Thyroid gland (tissue), 4 donors: ENCODE measurements at regions not wholly inside any gene's neighbourhood (a gene's known extent, or its start where the extent isn't known, plus 50 kb on each side); places are given as distances from the start of the nearest gene placed in this dataset.

Experiments used
- DNase-seq, 2 donors: peaks; one replicate each; pipeline ENCODE4 v3.0.0-alpha.2; 2019
- H3K27ac ChIP-seq, 3 donors: fragments of 200-600 bp; sonication (generic); 1 replicate in 2 of 3; 2 replicates in 1 of 3; pipeline ENCODE4 v1.5.1; 2016 to 2019; ENCODE audit warnings: mild to moderate bottlenecking in 1 of 3, moderate library complexity in 1 of 3
- H3K27me3 ChIP-seq: fragments of 200-600 bp; sonication (generic); one replicate; pipeline ENCODE4 v1.5.1; 2019
- H3K36me3 ChIP-seq, 2 donors: fragments of 200-600 bp; sonication (generic); one replicate each; pipeline ENCODE4 v1.5.1; 2016 to 2019
- H3K4me1 ChIP-seq, 2 donors: fragments of 200-600 bp; sonication (generic); one replicate each; pipeline ENCODE4 v1.5.1; 2017 to 2019
- H3K4me3 ChIP-seq, 3 donors: fragments of 200-600 bp; sonication (generic); replicated peaks in 1 of 3; 1 replicate in 2 of 3; 2 replicates in 1 of 3; pipeline ENCODE4 v1.5.1; 2016; ENCODE audit warnings: mild to moderate bottlenecking in 1 of 3
- H3K9me3 ChIP-seq: fragments of 200-600 bp; sonication (generic); one replicate; pipeline ENCODE4 v1.5.1; 2017
- POLR2A ChIP-seq, 2 donors: fragments of 450-650 bp; IDR thresholded peaks; one replicate each; pipeline ENCODE4 v1.6.1; 2017; ENCODE audit warnings: antibody characterized with exemption in 2 of 2, mild to moderate bottlenecking in 2 of 2, moderate library complexity in 1 of 2
- WGBS, 2 donors: methylation state at CpG; one replicate each; pipeline ENCODE4 v1.1.5; 2017; 5-methylcytosine and 5-hydroxymethylcytosine counted together
- intact Hi-C: fragments of 100-400 bp; cut with DNase I; formaldehyde crosslinking; loops from one replicate; pipeline ENCODE4 v1.15.1; 2023
- TF ChIP-seq, protein P1 (sequence below), 6 experiments: fragments of 200-600 bp in 3 of 6; fragments of 450-650 bp in 3 of 6; sonication (generic) in 3 of 6; IDR thresholded peaks; one replicate each; pipeline ENCODE4 v1.5.1; 2016 to 2019; ENCODE audit warnings: antibody characterized with exemption in 6 of 6, mild to moderate bottlenecking in 2 of 6, inconsistent platforms in 1 of 6, moderate library complexity in 1 of 6

DNA sequence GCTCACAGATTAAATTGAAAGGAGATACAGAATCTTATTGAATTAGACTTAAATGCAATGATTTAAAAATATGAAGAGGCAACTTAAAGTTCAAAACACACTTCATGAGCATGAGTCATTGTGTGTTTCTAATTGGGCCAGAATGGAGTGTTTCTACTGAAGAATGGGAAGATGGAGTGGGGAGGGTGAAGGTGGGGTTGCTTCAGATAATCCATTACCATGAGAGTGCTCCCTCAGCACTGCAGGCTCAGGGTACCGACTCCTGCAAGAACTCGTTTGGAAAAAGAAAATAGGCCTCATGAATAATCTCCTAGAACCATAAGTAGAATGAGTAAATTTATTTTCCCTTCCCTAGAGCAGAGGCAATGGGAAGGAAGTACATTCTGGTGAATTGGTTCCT lies 372.8 kb downstream of the TOX3 start:
- no peak overlapping the region for H3K27ac ChIP-seq
- 75 to 86% methylated on average over 2 of the region's 2 CpGs for WGBS, 2 donors

GRCh38 chr16:52171481-52171880 lies 375.5 kb downstream of the TOX3 start:
- TF ChIP-seq POLR2A (IDR thresholded peaks at IDR 0.05), result no peak
- TF ChIP-seq, protein P1, sequence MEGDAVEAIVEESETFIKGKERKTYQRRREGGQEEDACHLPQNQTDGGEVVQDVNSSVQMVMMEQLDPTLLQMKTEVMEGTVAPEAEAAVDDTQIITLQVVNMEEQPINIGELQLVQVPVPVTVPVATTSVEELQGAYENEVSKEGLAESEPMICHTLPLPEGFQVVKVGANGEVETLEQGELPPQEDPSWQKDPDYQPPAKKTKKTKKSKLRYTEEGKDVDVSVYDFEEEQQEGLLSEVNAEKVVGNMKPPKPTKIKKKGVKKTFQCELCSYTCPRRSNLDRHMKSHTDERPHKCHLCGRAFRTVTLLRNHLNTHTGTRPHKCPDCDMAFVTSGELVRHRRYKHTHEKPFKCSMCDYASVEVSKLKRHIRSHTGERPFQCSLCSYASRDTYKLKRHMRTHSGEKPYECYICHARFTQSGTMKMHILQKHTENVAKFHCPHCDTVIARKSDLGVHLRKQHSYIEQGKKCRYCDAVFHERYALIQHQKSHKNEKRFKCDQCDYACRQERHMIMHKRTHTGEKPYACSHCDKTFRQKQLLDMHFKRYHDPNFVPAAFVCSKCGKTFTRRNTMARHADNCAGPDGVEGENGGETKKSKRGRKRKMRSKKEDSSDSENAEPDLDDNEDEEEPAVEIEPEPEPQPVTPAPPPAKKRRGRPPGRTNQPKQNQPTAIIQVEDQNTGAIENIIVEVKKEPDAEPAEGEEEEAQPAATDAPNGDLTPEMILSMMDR (IDR thresholded peaks at IDR 0.05), result no peak
- no peak overlapping the region for H3K4me3 ChIP-seq

More for the DNA sequence above, 372.8 kb downstream of the TOX3 start:
- Histone ChIP-seq H3K27me3 (no peaks in the 10 kb centered on the region), H3K9me3 (no peaks in the 10 kb centered on the region), H3K4me3 (no peak overlapping the region), H3K36me3 (no peaks in the 10 kb centered on the region), H3K4me1 (no peaks in the 10 kb centered on the region)
- DNase-seq, result no peak
- intact Hi-C loops, result no loop called here
- no peak for TF ChIP-seq POLR2A (IDR thresholded peaks at IDR 0.05)
- TF ChIP-seq, protein P1 (IDR thresholded peaks at IDR 0.05), result no peak

GRCh38 chr16:52167328-52167727 lies 379.6 kb downstream of the TOX3 start:
- H3K27me3 ChIP-seq, result no peaks in the 10 kb centered on the region
- no peak overlapping the region for H3K27ac ChIP-seq
- 57 to 96% methylated on average over 1 of the region's 1 CpG for WGBS, 2 donors
- no peaks in the 10 kb centered on the region for H3K9me3 ChIP-seq
- DNase-seq, result no peak
- H3K36me3 ChIP-seq, result no peaks in the 10 kb centered on the region
- no peak overlapping the region for H3K4me3 ChIP-seq
- no peaks in the 10 kb centered on the region for H3K4me1 ChIP-seq
- intact Hi-C loops, result no loop called here
- TF ChIP-seq, protein P1 (IDR thresholded peaks at IDR 0.05), result no peak
- TF ChIP-seq POLR2A (IDR thresholded peaks at IDR 0.05), result no peak

More at GRCh38 chr16:52171481-52171880, 375.5 kb downstream of the TOX3 start:
- Histone ChIP-seq H3K9me3 (no peaks in the 10 kb centered on the region), H3K27me3 (no peaks in the 10 kb centered on the region), H3K4me1 (no peaks in the 10 kb centered on the region), H3K36me3 (no peaks in the 10 kb centered on the region), H3K27ac (no peak overlapping the region)
- intact Hi-C loops, result no loop called here
- no peak for DNase-seq

- no peak for DNase-seq
- TF ChIP-seq, protein P1 (IDR thresholded peaks at IDR 0.05), result no peak
- TF ChIP-seq POLR2A (IDR thresholded peaks at IDR 0.05), result no peak
- 84 to 85% methylated on average over 8 of the region's 8 CpGs for WGBS, 2 donors
Measured at GRCh38 chr16:52165961-52166360, 381.0 kb downstream of the TOX3 start.

DNA sequence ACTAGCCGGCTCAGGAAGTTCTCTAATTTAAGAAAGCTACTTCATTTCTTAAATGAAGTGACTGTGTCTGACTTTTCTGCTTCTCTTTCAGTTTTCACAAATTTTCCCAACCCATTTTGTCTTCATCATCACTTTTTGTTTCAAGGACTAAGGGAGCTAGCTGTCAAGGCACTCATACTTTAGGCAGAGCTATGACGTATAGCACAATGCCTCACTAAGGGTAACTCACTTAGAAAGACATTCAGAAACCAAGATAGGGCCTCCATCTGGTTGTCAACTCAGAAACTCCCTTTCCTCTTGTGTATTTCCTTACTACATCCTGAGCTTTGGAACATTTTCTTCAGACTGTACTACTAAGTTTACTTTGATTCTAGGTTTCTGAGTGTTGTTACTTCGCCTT lies 397.9 kb downstream of the TOX3 start:
- no peaks in the 10 kb centered on the region for H3K9me3 ChIP-seq
- H3K4me3 ChIP-seq, result no peak overlapping the region
- H3K4me1 ChIP-seq, result no peaks in the 10 kb centered on the region
- 76 to 81% methylated on average over 3 of the region's 3 CpGs for WGBS, 2 donors
- H3K27me3 ChIP-seq, result no peaks in the 10 kb centered on the region
- no peak overlapping the region for H3K27ac ChIP-seq
- intact Hi-C loops, result no loop called here
- H3K36me3 ChIP-seq, result no peaks in the 10 kb centered on the region
- TF ChIP-seq, protein P1 (IDR thresholded peaks at IDR 0.05), result no peak
- TF ChIP-seq POLR2A (IDR thresholded peaks at IDR 0.05), result no peak
- DNase-seq, result no peak

More at GRCh38 chr16:52165961-52166360, 381.0 kb downstream of the TOX3 start:
- no peak overlapping the region for H3K27ac ChIP-seq
- H3K4me1 ChIP-seq, result no peaks in the 10 kb centered on the region
- H3K36me3 ChIP-seq, result no peaks in the 10 kb centered on the region
- intact Hi-C loops, result no loop called here
- H3K27me3 ChIP-seq, result no peaks in the 10 kb centered on the region
- H3K9me3 ChIP-seq, result no peaks in the 10 kb centered on the region
- H3K4me3 ChIP-seq, result no peak overlapping the region
